Heart left ventricle (tissue), 16 donors: ENCODE measurements at regions not wholly inside any gene's neighbourhood (a gene's known extent, or its start where the extent isn't known, plus 50 kb on each side); places are given as distances from the start of the nearest gene placed in this dataset.

Source experiments
- ATAC-seq, 4 donors: fragments of 200-7000 bp; cut with Tn5 transposase; one replicate each; pipeline ENCODE4 v1.9.1; 2020 to 2022; ENCODE audit warnings: moderate library complexity in 4 of 4, mild to moderate bottlenecking in 3 of 4, moderate number of reproducible peaks in 1 of 4
- DNase-seq, 5 donors: peaks; one replicate each; pipeline ENCODE4 v3.0.0-alpha.2; 2020
- H3K27ac ChIP-seq, 12 donors: fragments of 200-600 bp; sonication (generic) in 4 of 12; one replicate each; pipeline versions ENCODE4 v1.5.0 to v1.8.0; 2016 to 2022; ENCODE audit warnings: mild to moderate bottlenecking in 2 of 12
- H3K27me3 ChIP-seq, 9 donors: fragments of 200-600 bp; sonication (generic) in 2 of 9; one replicate each; pipeline versions ENCODE4 v1.5.1 to v1.8.0; 2016 to 2022; ENCODE audit warnings: mild to moderate bottlenecking in 3 of 9
- H3K36me3 ChIP-seq, 9 donors: fragments of 200-600 bp; sonication (generic) in 2 of 9; one replicate each; pipeline versions ENCODE4 v1.5.0 to v1.8.0; 2018 to 2022; ENCODE audit warnings: mild to moderate bottlenecking in 2 of 9
- H3K4me1 ChIP-seq, 12 donors: fragments of 200-600 bp; sonication (generic) in 4 of 12; one replicate each; pipeline versions ENCODE4 v1.5.0 to v1.8.0; 2016 to 2022; ENCODE audit warnings: mild to moderate bottlenecking in 3 of 12
- H3K4me3 ChIP-seq, 12 donors: fragments of 200-600 bp; sonication (generic) in 4 of 12; one replicate each; pipeline versions ENCODE4 v1.5.0 to v1.8.0; 2017 to 2022; ENCODE audit warnings: mild to moderate bottlenecking in 9 of 12, moderate library complexity in 4 of 12
- H3K9me3 ChIP-seq, 12 donors: fragments of 200-600 bp; sonication (generic) in 4 of 12; one replicate each; pipeline versions ENCODE4 v1.5.0 to v1.8.0; 2016 to 2022; ENCODE audit warnings: mild to moderate bottlenecking in 1 of 12
- CTCF ChIP-seq, 12 donors: fragments of 200-600 bp; sonication (generic) in 4 of 12; IDR thresholded peaks; one replicate each; pipeline versions ENCODE4 v1.5.0 to v1.8.0; 2018 to 2022; ENCODE audit warnings: antibody characterized with exemption in 12 of 12, mild to moderate bottlenecking in 5 of 12
- POLR2A ChIP-seq, 2 donors: fragments of 450-650 bp; IDR thresholded peaks; one replicate each; pipeline ENCODE4 v1.6.1; 2017; ENCODE audit warnings: antibody characterized with exemption in 2 of 2, mild to moderate bottlenecking in 2 of 2, moderate library complexity in 2 of 2
- WGBS, 4 donors: extraction: QIAGEN DNeasy Blood & Tissue Kit in 2 of 4; methylation state at CpG; one replicate each; pipeline versions ENCODE4 v1.1.5 to v1.1.7; 2013 to 2018; 5-methylcytosine and 5-hydroxymethylcytosine counted together
- intact Hi-C, 10 donors: fragments of 100-400 bp; cut with DNase I; formaldehyde crosslinking; loops; one replicate each; pipeline versions ENCODE4 v1.11.1 to v1.14.2; 2022
- donor health status: ischemic (EF 13 %, LVEDD 7.1; RV severe dilation, severe dysfunction).
- donor health status: healthy with polysubstance abuse.
- donor health status: DM: no; HTN: yes; CAD: no.
- donor health status: DM: no; HTN: no; CAD: no.
- donor health status: ischemic (EF 25% LVEDD 6.9; RV normal size, moderate dysfunction).
- donor health status: ischemic (EF 25% LVEDD 5.7; RV mildly dilated, moderate dysfunction).
- donor health status: healthy.
- donor health status: DM: yes; HTN: yes; CAD: no.
- donor health status: ischemic (EF 35%, LVEDD 5.7; RV mildly dilated, moderate dysfunction).
- donor health status: nonischemic (EF 11% LVEDD 7.7; RV severe dilation, severe dysfunction).
- donor health status: DM: yes; HTN: yes; CAD: no.
- donor health status: PGD.
- donor health status: ischemic (EF 29% LVEDD 5.4; RV normal size, mild dysfunction).
- donor health status: nonischemic (EF 23%, LVEDD 6.1; RV moderate dilation, normal function).

GRCh38 chr18:73840319-73840945, 307.2 kb downstream of the FBXO15 start:
- Histone ChIP-seq H3K4me1 (peaks cover 0 to 4% (median 0%) of the 10 kb centered on the region in 12 donors), H3K36me3 (no peaks in the 10 kb centered on the region), H3K27ac (no peak overlapping the region), H3K4me3 (no peak overlapping the region), H3K9me3 (no peaks in the 10 kb centered on the region), H3K27me3 (peaks cover 0 to 9% (median 0%) of the 10 kb centered on the region in 9 donors)
- WGBS, 4 donors, result 90 to 94% (median 91%) methylated on average over 11 of the region's 11 CpGs
- TF ChIP-seq POLR2A (IDR thresholded peaks at IDR 0.05) (no peak), CTCF (IDR thresholded peaks at IDR 0.05) (no peak)
- ATAC-seq (no peak), DNase-seq (no peak)
- intact Hi-C loops, result loop anchor here in 9 of 10 donors (5.0 to 10.0 kb wide), 5 partner anchors 386 to 1078 kb away; no protein-coding TSS in a partner anchor

GRCh38 chr18:73839441-73839840, 308.2 kb downstream of the FBXO15 start:
- intact Hi-C loops, result no loop called here
- Histone ChIP-seq H3K27ac (no peak overlapping the region), H3K9me3 (no peaks in the 10 kb centered on the region), H3K4me1 (peaks cover 0 to 4% (median 0%) of the 10 kb centered on the region in 12 donors), H3K36me3 (no peaks in the 10 kb centered on the region), H3K27me3 (peaks cover 0 to 9% (median 0%) of the 10 kb centered on the region in 9 donors), H3K4me3 (no peak overlapping the region)
- TF ChIP-seq CTCF (IDR thresholded peaks at IDR 0.05) (no peak), POLR2A (IDR thresholded peaks at IDR 0.05) (no peak)
- 78 to 88% (median 84%) methylated on average over 4 of the region's 4 CpGs for WGBS, 4 donors
- no peak for DNase-seq
- no peak for ATAC-seq

- Histone ChIP-seq H3K27ac (no peak overlapping the region), H3K36me3 (no peaks in the 10 kb centered on the region), H3K27me3 (no peaks in the 10 kb centered on the region), H3K4me1 (peaks cover 0 to 4% (median 0%) of the 10 kb centered on the region in 12 donors), H3K9me3 (no peaks in the 10 kb centered on the region), H3K4me3 (no peak overlapping the region)
- ATAC-seq (no peak), DNase-seq (no peak)
- intact Hi-C loops, result no loop called here
- TF ChIP-seq POLR2A (IDR thresholded peaks at IDR 0.05), result no peak
- TF ChIP-seq CTCF (IDR thresholded peaks at IDR 0.05), result no peak
Measured at GRCh38 chr18:73838107-73838506, 309.5 kb downstream of the FBXO15 start.

DNA sequence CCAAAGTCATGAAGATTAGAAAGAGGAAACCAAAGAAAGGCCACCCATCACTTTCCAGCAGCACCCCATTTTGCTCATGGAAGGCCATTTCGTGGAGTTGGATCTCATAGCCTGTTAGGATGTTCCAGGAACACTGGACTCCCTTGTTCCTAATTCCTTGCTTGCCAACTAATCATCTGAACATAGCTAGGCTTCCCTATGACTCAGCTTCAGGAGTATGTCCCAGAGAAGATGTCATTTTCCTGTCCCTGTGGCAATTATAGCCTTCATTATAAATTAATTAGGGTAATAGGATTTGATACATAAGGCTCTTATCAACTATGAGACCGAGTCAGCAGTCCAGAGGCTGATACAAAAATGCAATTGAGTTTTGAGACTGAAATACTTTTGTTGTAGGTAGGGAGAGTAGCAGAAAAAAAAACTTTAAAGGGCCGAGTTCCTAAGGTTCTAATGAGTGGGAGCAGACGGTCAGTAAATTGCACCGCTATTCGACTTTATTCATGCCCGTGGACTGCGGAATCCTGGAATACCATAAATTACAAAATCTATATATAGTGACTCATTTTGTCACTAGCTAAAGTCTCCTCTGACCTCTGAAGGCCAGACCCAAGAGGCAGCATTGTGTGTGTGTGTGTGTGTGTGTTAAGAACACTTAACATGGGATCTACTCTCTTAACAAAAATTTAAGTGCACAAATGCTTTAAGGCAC, 311.8 kb downstream of the FBXO15 start:
- DNase-seq (no peak), ATAC-seq (no peak)
- Histone ChIP-seq H3K36me3 (no peaks in the 10 kb centered on the region), H3K9me3 (no peaks in the 10 kb centered on the region), H3K4me3 (no peak overlapping the region), H3K27ac (no peak overlapping the region), H3K27me3 (no peaks in the 10 kb centered on the region), H3K4me1 (no peaks in the 10 kb centered on the region)
- intact Hi-C loops, result no loop called here
- WGBS, 4 donors, result 77 to 83% (median 83%) methylated on average over 8 of the region's 8 CpGs
- no peak for TF ChIP-seq POLR2A (IDR thresholded peaks at IDR 0.05)
- no peak for TF ChIP-seq CTCF (IDR thresholded peaks at IDR 0.05)
